ENCODE measurements at regions not wholly inside any gene's neighbourhood (a gene's known extent, or its start where the extent isn't known, plus 50 kb on each side); places are given as distances from the start of the nearest gene placed in this dataset.

- TF ChIP-seq CTCF (IDR thresholded peaks at IDR 0.05) (no peak), POLR2A (IDR thresholded peaks at IDR 0.05) (no peak)
These were observed 413.4 kb upstream of the TBX3 start for GRCh38 chr12:115097416-115097815.

All from Peyer's patch (tissue), 4 donors.